ENCODE measurements at regions not wholly inside any gene's neighbourhood (a gene's known extent, or its start where the extent isn't known, plus 50 kb on each side); places are given as distances from the start of the nearest gene placed in this dataset.

- DNase-seq (ENCODE audit: low read depth): no peak
Measured at GRCh38 chr12:131349397-131350127, 361.3 kb upstream of the SFSWAP start.

GRCh38 chr12:131350943-131351318 lies 360.0 kb upstream of the SFSWAP start:
- no peak for TF ChIP-seq CTCF (conservative IDR thresholded peaks at IDR 0.05; ENCODE audit: low read depth, low read length)
- no peak for DNase-seq (ENCODE audit: low read depth)
- no peak overlapping the region for H3K4me3 ChIP-seq (ENCODE audit: low read depth, low read length)

More at GRCh38 chr12:131349397-131350127, 361.3 kb upstream of the SFSWAP start:
- no peak for TF ChIP-seq CTCF (conservative IDR thresholded peaks at IDR 0.05; ENCODE audit: low read depth, low read length)
- no peak overlapping the region for H3K4me3 ChIP-seq (ENCODE audit: low read depth, low read length)

GRCh38 chr12:131351319-131352028 lies 359.4 kb upstream of the SFSWAP start:
- DNase-seq (ENCODE audit: low read depth): no peak
- TF ChIP-seq CTCF (conservative IDR thresholded peaks at IDR 0.05; ENCODE audit: low read depth, low read length): no peak
- no peak overlapping the region for H3K4me3 ChIP-seq (ENCODE audit: low read depth, low read length)

GRCh38 chr12:131352296-131352900 lies 358.5 kb upstream of the SFSWAP start:
- no peak for TF ChIP-seq CTCF (conservative IDR thresholded peaks at IDR 0.05; ENCODE audit: low read depth, low read length)
- H3K4me3 ChIP-seq (ENCODE audit: low read depth, low read length): no peak overlapping the region
- no peak for DNase-seq (ENCODE audit: low read depth)

- no peak for DNase-seq (ENCODE audit: low read depth)
- no peak overlapping the region for H3K4me3 ChIP-seq (ENCODE audit: low read depth, low read length)
- no peak for TF ChIP-seq CTCF (conservative IDR thresholded peaks at IDR 0.05; ENCODE audit: low read depth, low read length)
Measured at GRCh38 chr12:131353376-131353775, 357.5 kb upstream of the SFSWAP start.

- no peak overlapping the region for H3K4me3 ChIP-seq (ENCODE audit: low read depth, low read length)
- no peak for DNase-seq (ENCODE audit: low read depth)
- no peak for TF ChIP-seq CTCF (conservative IDR thresholded peaks at IDR 0.05; ENCODE audit: low read depth, low read length)
Measured at GRCh38 chr12:131353826-131354225, 357.1 kb upstream of the SFSWAP start.

Measured in choroid plexus epithelial cell (primary cell).